ENCODE measurements at regions not wholly inside any gene's neighbourhood (a gene's known extent, or its start where the extent isn't known, plus 50 kb on each side); places are given as distances from the start of the nearest gene placed in this dataset.

- TF ChIP-seq CTCF (IDR thresholded peaks at IDR 0.05) (no peak), EP300 (IDR thresholded peaks at IDR 0.05; ENCODE audit: low read depth) (no peak), POLR2A (IDR thresholded peaks at IDR 0.05) (no peak), POLR2AphosphoS5 (IDR thresholded peaks at IDR 0.05) (no peak)
Measured at GRCh38 chr2:8527676-8528075, 154.2 kb upstream of the ID2 start.
